ENCODE measurements at regions not wholly inside any gene's neighbourhood (a gene's known extent, or its start where the extent isn't known, plus 50 kb on each side); places are given as distances from the start of the nearest gene placed in this dataset.

- H3K4me1 ChIP-seq (ENCODE audit: insufficient read depth, low read length) = peaks cover 4% of the 10 kb centered on the region; the same call in 1 of the 2 replicates
- no peak overlapping the region for H3K27ac ChIP-seq (ENCODE audit: low read length)
- H3K36me3 ChIP-seq (ENCODE audit: insufficient read depth, low read depth, low read length) = no peaks in the 10 kb centered on the region
- no peak overlapping the region for H3K9ac ChIP-seq (ENCODE audit: low read depth, low read length)
- no peak overlapping the region for H3K4me3 ChIP-seq (ENCODE audit: low read length)
- H3K27me3 ChIP-seq (ENCODE audit: insufficient read depth, low read length) = peaks cover 35% of the 10 kb centered on the region
- H3K9me3 ChIP-seq (ENCODE audit: insufficient read depth, low read depth, low read length) = no peaks in the 10 kb centered on the region
These were observed 53.7 kb downstream of the CAMK2N1 start for GRCh38 chr1:20432341-20432740.

- Histone ChIP-seq H3K9me3 (ENCODE audit: insufficient read depth, low read depth, low read length) (no peaks in the 10 kb centered on the region), H3K36me3 (ENCODE audit: insufficient read depth, low read depth, low read length) (no peaks in the 10 kb centered on the region), H3K27ac (ENCODE audit: low read length) (no peak overlapping the region), H3K9ac (ENCODE audit: low read depth, low read length) (no peak overlapping the region), H3K4me3 (ENCODE audit: low read length) (no peak overlapping the region), H3K4me1 (ENCODE audit: insufficient read depth, low read length) (peaks cover 4% of the 10 kb centered on the region; the same call in 1 of the 2 replicates), H3K27me3 (ENCODE audit: insufficient read depth, low read length) (peaks cover 25% of the 10 kb centered on the region)
These were observed 54.9 kb downstream of the CAMK2N1 start for GRCh38 chr1:20431176-20431460.

- Histone ChIP-seq H3K9ac (ENCODE audit: low read depth, low read length) (no peak overlapping the region), H3K4me1 (ENCODE audit: insufficient read depth, low read length) (peaks cover 4% of the 10 kb centered on the region; the same call in 1 of the 2 replicates), H3K27me3 (ENCODE audit: insufficient read depth, low read length) (peaks cover 20% of the 10 kb centered on the region), H3K4me3 (ENCODE audit: low read length) (no peak overlapping the region), H3K9me3 (ENCODE audit: insufficient read depth, low read depth, low read length) (peaks cover 3% of the 10 kb centered on the region; the same call in 1 of the 2 replicates), H3K27ac (ENCODE audit: low read length) (no peak overlapping the region), H3K36me3 (ENCODE audit: insufficient read depth, low read depth, low read length) (no peaks in the 10 kb centered on the region)
These were observed 55.4 kb downstream of the CAMK2N1 start for GRCh38 chr1:20430355-20431175.

GRCh38 chr1:20429296-20429695 is 56.7 kb downstream of the CAMK2N1 start:
- peaks cover 14% of the 10 kb centered on the region for H3K27me3 ChIP-seq (ENCODE audit: insufficient read depth, low read length)
- peaks cover 16% of the 10 kb centered on the region for H3K9me3 ChIP-seq (ENCODE audit: insufficient read depth, low read depth, low read length)
- H3K4me3 ChIP-seq (ENCODE audit: low read length) = no peak overlapping the region
- no peaks in the 10 kb centered on the region for H3K36me3 ChIP-seq (ENCODE audit: insufficient read depth, low read depth, low read length)
- peaks cover 4% of the 10 kb centered on the region; the same call in 1 of the 2 replicates for H3K4me1 ChIP-seq (ENCODE audit: insufficient read depth, low read length)
- no peak overlapping the region for H3K27ac ChIP-seq (ENCODE audit: low read length)
- no peak overlapping the region for H3K9ac ChIP-seq (ENCODE audit: low read depth, low read length)

- Histone ChIP-seq H3K4me3 (ENCODE audit: low read length) (no peak overlapping the region), H3K27me3 (ENCODE audit: insufficient read depth, low read length) (peaks cover 14% of the 10 kb centered on the region), H3K27ac (ENCODE audit: low read length) (no peak overlapping the region), H3K9me3 (ENCODE audit: insufficient read depth, low read depth, low read length) (peaks cover 18% of the 10 kb centered on the region), H3K9ac (ENCODE audit: low read depth, low read length) (no peak overlapping the region), H3K36me3 (ENCODE audit: insufficient read depth, low read depth, low read length) (no peaks in the 10 kb centered on the region), H3K4me1 (ENCODE audit: insufficient read depth, low read length) (peaks cover 4% of the 10 kb centered on the region; the same call in 1 of the 2 replicates)
These were observed 57.2 kb downstream of the CAMK2N1 start for GRCh38 chr1:20428841-20429240.

- Histone ChIP-seq H3K27ac (ENCODE audit: low read length) (no peak overlapping the region), H3K4me1 (ENCODE audit: insufficient read depth, low read length) (peaks cover 4% of the 10 kb centered on the region; the same call in 1 of the 2 replicates)
These were observed 59.1 kb downstream of the CAMK2N1 start for GRCh38 chr1:20426923-20427322.

GRCh38 chr1:20426371-20426770 is 59.6 kb downstream of the CAMK2N1 start:
- Histone ChIP-seq H3K27ac (ENCODE audit: low read length) (no peak overlapping the region), H3K9me3 (ENCODE audit: insufficient read depth, low read depth, low read length) (peaks cover 33% of the 10 kb centered on the region), H3K36me3 (ENCODE audit: insufficient read depth, low read depth, low read length) (no peaks in the 10 kb centered on the region), H3K27me3 (ENCODE audit: insufficient read depth, low read length) (peaks cover 13% of the 10 kb centered on the region), H3K4me1 (ENCODE audit: insufficient read depth, low read length) (peaks cover 4% of the 10 kb centered on the region; the same call in 1 of the 2 replicates), H3K9ac (ENCODE audit: low read depth, low read length) (no peak overlapping the region), H3K4me3 (ENCODE audit: low read length) (no peak overlapping the region)

More at GRCh38 chr1:20426923-20427322, 59.1 kb downstream of the CAMK2N1 start:
- peaks cover 14% of the 10 kb centered on the region for H3K27me3 ChIP-seq (ENCODE audit: insufficient read depth, low read length)
- H3K9ac ChIP-seq (ENCODE audit: low read depth, low read length) = no peak overlapping the region
- H3K36me3 ChIP-seq (ENCODE audit: insufficient read depth, low read depth, low read length) = no peaks in the 10 kb centered on the region
- H3K9me3 ChIP-seq (ENCODE audit: insufficient read depth, low read depth, low read length) = peaks cover 33% of the 10 kb centered on the region
- H3K4me3 ChIP-seq (ENCODE audit: low read length) = no peak overlapping the region

- Histone ChIP-seq H3K36me3 (ENCODE audit: insufficient read depth, low read depth, low read length) (no peaks in the 10 kb centered on the region), H3K9ac (ENCODE audit: low read depth, low read length) (no peak overlapping the region), H3K9me3 (ENCODE audit: insufficient read depth, low read depth, low read length) (peaks cover 33% of the 10 kb centered on the region), H3K4me3 (ENCODE audit: low read length) (no peak overlapping the region), H3K4me1 (ENCODE audit: insufficient read depth, low read length) (no peaks in the 10 kb centered on the region), H3K27ac (ENCODE audit: low read length) (no peak overlapping the region), H3K27me3 (ENCODE audit: insufficient read depth, low read length) (peaks cover 17% of the 10 kb centered on the region)
These were observed 60.4 kb downstream of the CAMK2N1 start for GRCh38 chr1:20425622-20426021.

GRCh38 chr1:20423169-20423795 is 62.7 kb downstream of the CAMK2N1 start:
- Histone ChIP-seq H3K36me3 (ENCODE audit: insufficient read depth, low read depth, low read length) (no peaks in the 10 kb centered on the region), H3K27me3 (ENCODE audit: insufficient read depth, low read length) (peaks cover 31% of the 10 kb centered on the region), H3K4me1 (ENCODE audit: insufficient read depth, low read length) (no peaks in the 10 kb centered on the region), H3K9me3 (ENCODE audit: insufficient read depth, low read depth, low read length) (peaks cover 33% of the 10 kb centered on the region), H3K9ac (ENCODE audit: low read depth, low read length) (no peak overlapping the region), H3K27ac (ENCODE audit: low read length) (no peak overlapping the region), H3K4me3 (ENCODE audit: low read length) (no peak overlapping the region)

GRCh38 chr1:20421441-20421840 is 64.6 kb downstream of the CAMK2N1 start:
- H3K4me1 ChIP-seq (ENCODE audit: insufficient read depth, low read length) = no peaks in the 10 kb centered on the region
- H3K27ac ChIP-seq (ENCODE audit: low read length) = no peak overlapping the region
- H3K36me3 ChIP-seq (ENCODE audit: insufficient read depth, low read depth, low read length) = no peaks in the 10 kb centered on the region
- H3K9ac ChIP-seq (ENCODE audit: low read depth, low read length) = no peak overlapping the region
- H3K27me3 ChIP-seq (ENCODE audit: insufficient read depth, low read length) = peaks cover 35% of the 10 kb centered on the region
- peaks cover 33% of the 10 kb centered on the region for H3K9me3 ChIP-seq (ENCODE audit: insufficient read depth, low read depth, low read length)
- H3K4me3 ChIP-seq (ENCODE audit: low read length) = no peak overlapping the region

- Histone ChIP-seq H3K27ac (ENCODE audit: low read length) (no peak overlapping the region), H3K9ac (ENCODE audit: low read depth, low read length) (no peak overlapping the region), H3K9me3 (ENCODE audit: insufficient read depth, low read depth, low read length) (peaks cover 4% of the 10 kb centered on the region), H3K4me1 (ENCODE audit: insufficient read depth, low read length) (no peaks in the 10 kb centered on the region), H3K27me3 (ENCODE audit: insufficient read depth, low read length) (peaks cover 64% of the 10 kb centered on the region), H3K4me3 (ENCODE audit: low read length) (no peak overlapping the region), H3K36me3 (ENCODE audit: insufficient read depth, low read depth, low read length) (no peaks in the 10 kb centered on the region)
These were observed 68.4 kb downstream of the CAMK2N1 start for GRCh38 chr1:20417581-20417980.

GRCh38 chr1:20416706-20417105 is 69.3 kb downstream of the CAMK2N1 start:
- Histone ChIP-seq H3K36me3 (ENCODE audit: insufficient read depth, low read depth, low read length) (no peaks in the 10 kb centered on the region), H3K27ac (ENCODE audit: low read length) (no peak overlapping the region), H3K27me3 (ENCODE audit: insufficient read depth, low read length) (peaks cover 72% of the 10 kb centered on the region), H3K9ac (ENCODE audit: low read depth, low read length) (no peak overlapping the region), H3K4me3 (ENCODE audit: low read length) (no peak overlapping the region), H3K9me3 (ENCODE audit: insufficient read depth, low read depth, low read length) (no peaks in the 10 kb centered on the region), H3K4me1 (ENCODE audit: insufficient read depth, low read length) (no peaks in the 10 kb centered on the region)

Measured in iPS-20b (cell line).